ENCODE measurements at regions not wholly inside any gene's neighbourhood (a gene's known extent, or its start where the extent isn't known, plus 50 kb on each side); places are given as distances from the start of the nearest gene placed in this dataset.

GRCh38 chr15:72944565-72944964 is 107.7 kb upstream of the NEO1 start:
- H3K9me3 Mint-ChIP-seq: no peaks in the 10 kb centered on the region
- H3K36me3 Mint-ChIP-seq: peaks cover 3% of the 10 kb centered on the region
- H3K4me1 Mint-ChIP-seq: no peaks in the 10 kb centered on the region
- H3K27me3 Mint-ChIP-seq: peaks cover 4% of the 10 kb centered on the region
- no peak overlapping the region for H3K4me3 Mint-ChIP-seq
- H3K27ac Mint-ChIP-seq: no peak overlapping the region

GRCh38 chr15:72940229-72940622 is 112.0 kb upstream of the NEO1 start:
- Mint-ChIP-seq H3K4me3 (no peak overlapping the region), H3K27me3 (peaks cover 5% of the 10 kb centered on the region), H3K9me3 (no peaks in the 10 kb centered on the region), H3K27ac (no peak overlapping the region), H3K4me1 (no peaks in the 10 kb centered on the region), H3K36me3 (no peaks in the 10 kb centered on the region)

DNA sequence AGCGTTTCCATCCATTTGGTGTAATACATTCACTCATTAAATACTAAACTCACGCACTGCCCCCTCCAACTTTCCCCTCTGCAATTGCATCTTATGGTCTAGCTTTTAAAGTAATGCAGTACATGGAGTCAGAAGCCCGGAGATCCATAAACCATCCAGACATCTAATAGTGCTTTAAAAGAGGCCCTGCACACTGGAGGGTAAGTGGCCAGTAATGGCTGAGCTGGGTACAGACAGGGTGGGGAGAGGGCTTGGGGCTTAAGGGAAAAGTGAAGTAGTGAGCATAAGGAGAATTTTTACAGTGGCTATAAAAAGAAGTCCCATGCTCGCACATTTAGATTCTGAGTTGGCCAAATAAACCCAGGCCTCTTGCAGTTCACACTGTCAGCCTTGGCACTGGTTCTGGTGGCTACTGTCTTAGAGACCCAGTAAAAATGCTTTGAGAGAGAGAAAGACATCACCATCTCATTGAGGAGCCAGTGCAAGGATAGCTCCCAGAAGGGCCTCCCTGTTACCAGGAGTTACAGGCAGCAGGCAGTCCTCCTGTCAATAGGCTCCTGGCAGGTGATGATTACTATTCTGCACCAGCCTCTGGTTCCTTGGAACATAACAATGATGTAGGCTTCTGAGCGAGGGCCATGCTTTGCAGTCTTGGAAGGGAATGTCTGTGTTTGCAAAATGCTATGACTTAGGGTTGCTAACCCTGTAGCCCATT is 112.6 kb upstream of the NEO1 start:
- H3K4me1 Mint-ChIP-seq: no peaks in the 10 kb centered on the region
- H3K27ac Mint-ChIP-seq: no peak overlapping the region
- H3K36me3 Mint-ChIP-seq: no peaks in the 10 kb centered on the region
- H3K4me3 Mint-ChIP-seq: no peak overlapping the region
- peaks cover 8% of the 10 kb centered on the region for H3K27me3 Mint-ChIP-seq
- no peaks in the 10 kb centered on the region for H3K9me3 Mint-ChIP-seq

GRCh38 chr15:72936691-72937679 is 115.3 kb upstream of the NEO1 start:
- Mint-ChIP-seq H3K36me3 (no peaks in the 10 kb centered on the region), H3K27me3 (peaks cover 13% of the 10 kb centered on the region), H3K4me1 (no peaks in the 10 kb centered on the region), H3K27ac (no peak overlapping the region), H3K9me3 (no peaks in the 10 kb centered on the region), H3K4me3 (no peak overlapping the region)

DNA sequence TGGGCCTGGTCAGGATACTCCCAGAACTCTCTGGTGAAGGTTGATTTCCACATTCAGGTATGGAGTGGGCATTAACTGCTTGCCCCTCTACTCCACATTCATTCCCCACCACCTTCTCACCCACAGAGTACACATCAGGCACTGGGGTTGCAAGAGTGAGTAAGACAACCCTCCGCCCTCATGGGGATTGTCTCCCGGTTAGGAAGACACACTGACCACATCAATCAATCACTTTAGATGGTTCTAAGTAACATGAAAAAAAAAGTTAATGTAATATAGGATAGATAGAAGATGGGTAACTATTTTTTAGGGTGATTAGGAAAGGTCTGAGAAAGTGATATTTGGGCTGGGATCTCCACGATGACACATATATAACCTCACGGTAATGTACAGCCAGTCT is 116.0 kb upstream of the NEO1 start:
- no peak overlapping the region for H3K4me3 Mint-ChIP-seq
- H3K9me3 Mint-ChIP-seq: no peaks in the 10 kb centered on the region
- H3K27me3 Mint-ChIP-seq: peaks cover 20% of the 10 kb centered on the region
- H3K4me1 Mint-ChIP-seq: no peaks in the 10 kb centered on the region
- no peaks in the 10 kb centered on the region for H3K36me3 Mint-ChIP-seq
- H3K27ac Mint-ChIP-seq: no peak overlapping the region

DNA sequence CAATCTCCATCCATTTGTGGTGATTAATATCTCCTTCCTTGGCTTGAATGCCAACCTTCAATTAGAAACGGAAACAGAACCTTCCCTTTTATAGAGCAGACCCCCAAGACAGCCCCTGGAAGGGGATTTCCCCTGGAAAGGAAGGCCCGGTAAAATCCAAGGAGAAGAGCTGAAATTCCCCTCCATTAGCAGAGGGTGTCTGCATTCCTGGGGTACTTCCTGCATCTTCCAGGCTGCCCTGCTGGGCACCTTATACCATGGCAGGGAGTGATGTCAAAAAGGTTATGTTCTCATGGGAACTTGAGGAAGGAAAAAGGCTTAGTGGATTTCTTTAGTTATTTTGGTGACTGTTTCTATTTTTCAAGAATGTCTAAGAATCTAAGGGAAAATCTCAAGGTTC is 116.7 kb upstream of the NEO1 start:
- H3K9me3 Mint-ChIP-seq: no peaks in the 10 kb centered on the region
- no peaks in the 10 kb centered on the region for H3K4me1 Mint-ChIP-seq
- no peak overlapping the region for H3K27ac Mint-ChIP-seq
- H3K4me3 Mint-ChIP-seq: no peak overlapping the region
- peaks cover 22% of the 10 kb centered on the region for H3K27me3 Mint-ChIP-seq
- no peaks in the 10 kb centered on the region for H3K36me3 Mint-ChIP-seq

DNA sequence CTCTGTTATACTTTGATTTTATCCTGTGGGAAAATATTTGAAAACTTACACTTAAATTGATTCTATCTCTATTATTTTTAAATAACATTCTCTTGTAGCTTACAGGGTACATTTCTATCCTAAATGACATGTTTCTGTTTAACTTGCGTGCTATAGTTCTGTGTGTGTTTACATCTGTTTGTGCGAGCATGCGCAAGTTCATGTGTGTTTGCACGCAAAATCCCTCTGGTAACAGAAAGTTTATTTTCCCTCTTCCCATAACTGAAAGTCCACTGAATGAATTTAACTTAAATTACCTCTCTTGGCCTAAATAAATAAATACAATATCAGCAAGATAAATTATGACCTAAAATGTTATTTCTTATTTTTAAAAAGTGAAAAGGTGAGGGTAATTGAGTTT is 117.3 kb upstream of the NEO1 start:
- H3K27ac Mint-ChIP-seq: no peak overlapping the region
- H3K36me3 Mint-ChIP-seq: no peaks in the 10 kb centered on the region
- no peaks in the 10 kb centered on the region for H3K4me1 Mint-ChIP-seq
- H3K9me3 Mint-ChIP-seq: no peaks in the 10 kb centered on the region
- no peak overlapping the region for H3K4me3 Mint-ChIP-seq
- H3K27me3 Mint-ChIP-seq: peaks cover 28% of the 10 kb centered on the region

GRCh38 chr15:72933976-72934375 is 118.3 kb upstream of the NEO1 start:
- Mint-ChIP-seq H3K36me3 (no peaks in the 10 kb centered on the region), H3K4me1 (no peaks in the 10 kb centered on the region), H3K4me3 (no peak overlapping the region), H3K27ac (no peak overlapping the region), H3K27me3 (peaks cover 35% of the 10 kb centered on the region), H3K9me3 (no peaks in the 10 kb centered on the region)

DNA sequence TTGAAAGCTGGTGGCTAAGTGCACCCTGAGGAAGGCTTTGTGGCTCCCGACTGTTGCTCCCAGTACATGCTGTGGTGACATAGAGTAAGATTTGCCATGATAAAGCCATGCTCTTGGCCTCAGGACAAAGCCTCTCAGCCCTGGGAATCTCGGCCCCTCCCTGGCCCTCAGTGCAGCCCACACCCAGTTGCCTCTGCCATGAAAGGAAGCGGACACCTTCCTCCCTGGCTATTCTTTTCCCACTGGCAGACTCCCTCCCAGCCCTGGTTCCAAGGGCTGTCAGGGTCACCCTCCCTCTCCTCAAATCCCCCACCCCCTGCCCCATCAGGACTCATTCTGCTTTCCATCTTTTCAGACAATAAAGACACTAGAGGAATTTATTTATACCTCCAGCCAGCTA is 119.8 kb upstream of the NEO1 start:
- Mint-ChIP-seq H3K4me1 (no peaks in the 10 kb centered on the region), H3K27me3 (peaks cover 41% of the 10 kb centered on the region), H3K27ac (no peak overlapping the region), H3K9me3 (no peaks in the 10 kb centered on the region), H3K4me3 (no peak overlapping the region), H3K36me3 (no peaks in the 10 kb centered on the region)

DNA sequence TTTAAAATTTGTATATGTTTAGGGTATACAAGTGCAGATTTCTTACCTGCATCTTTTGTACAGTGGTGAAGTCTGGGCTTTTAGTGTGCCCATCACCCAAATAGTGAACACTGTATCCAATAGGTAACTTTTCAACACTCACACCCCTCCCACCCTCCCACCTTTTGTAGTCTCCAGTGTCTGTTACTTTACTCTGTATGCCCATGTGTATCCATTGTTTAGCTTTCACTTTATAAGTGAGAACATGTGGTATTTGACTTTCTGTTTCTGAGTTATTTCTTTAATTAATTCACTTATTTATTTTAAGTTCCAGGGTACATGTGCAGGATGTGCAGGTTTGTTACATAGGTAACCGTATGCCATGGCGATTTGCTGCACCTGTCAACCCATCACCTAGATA is 124.8 kb upstream of the NEO1 start:
- no peak overlapping the region for H3K4me3 Mint-ChIP-seq
- H3K9me3 Mint-ChIP-seq: no peaks in the 10 kb centered on the region
- H3K27me3 Mint-ChIP-seq: peaks cover 29% of the 10 kb centered on the region
- no peaks in the 10 kb centered on the region for H3K4me1 Mint-ChIP-seq
- H3K36me3 Mint-ChIP-seq: no peaks in the 10 kb centered on the region
- H3K27ac Mint-ChIP-seq: no peak overlapping the region

GRCh38 chr15:72925661-72926060 is 126.6 kb upstream of the NEO1 start:
- Mint-ChIP-seq H3K9me3 (no peaks in the 10 kb centered on the region), H3K27ac (no peak overlapping the region), H3K4me3 (no peak overlapping the region), H3K27me3 (peaks cover 21% of the 10 kb centered on the region), H3K36me3 (no peaks in the 10 kb centered on the region), H3K4me1 (no peaks in the 10 kb centered on the region)

GRCh38 chr15:72923289-72923688 is 129.0 kb upstream of the NEO1 start:
- no peak overlapping the region for H3K27ac Mint-ChIP-seq
- H3K4me1 Mint-ChIP-seq: no peaks in the 10 kb centered on the region

GRCh38 chr15:72920551-72920950 is 131.7 kb upstream of the NEO1 start:
- Mint-ChIP-seq H3K4me3 (no peak overlapping the region), H3K36me3 (no peaks in the 10 kb centered on the region), H3K27me3 (no peaks in the 10 kb centered on the region), H3K9me3 (no peaks in the 10 kb centered on the region), H3K27ac (no peak overlapping the region), H3K4me1 (no peaks in the 10 kb centered on the region)

More at GRCh38 chr15:72923289-72923688, 129.0 kb upstream of the NEO1 start:
- peaks cover 2% of the 10 kb centered on the region for H3K27me3 Mint-ChIP-seq
- H3K9me3 Mint-ChIP-seq: no peaks in the 10 kb centered on the region
- H3K36me3 Mint-ChIP-seq: no peaks in the 10 kb centered on the region
- H3K4me3 Mint-ChIP-seq: no peak overlapping the region

DNA sequence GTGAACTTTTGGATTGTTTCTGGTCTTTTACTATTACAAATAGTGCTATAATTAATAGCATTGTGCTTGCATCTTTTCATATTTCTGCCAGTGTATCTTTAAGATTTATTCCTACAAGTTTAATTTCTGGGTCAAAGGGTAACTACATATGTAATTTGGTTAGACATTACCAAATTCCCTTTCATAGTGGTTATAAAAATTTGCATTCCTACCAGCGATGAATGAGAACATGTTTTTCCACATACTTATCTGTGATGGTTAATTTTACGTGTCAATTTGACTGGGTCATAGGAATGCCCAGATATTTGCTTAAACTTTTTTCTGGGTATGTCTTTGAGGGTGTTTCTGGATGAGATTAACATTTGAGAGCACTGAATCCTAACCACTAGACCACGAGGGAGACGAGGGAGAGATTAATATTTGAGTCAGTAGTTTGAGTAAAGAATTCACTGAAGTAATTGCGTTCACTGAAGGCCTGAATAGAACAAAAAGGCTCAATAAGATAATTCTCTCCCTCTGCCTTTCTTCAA is 132.3 kb upstream of the NEO1 start:
- Mint-ChIP-seq H3K36me3 (no peaks in the 10 kb centered on the region), H3K9me3 (no peaks in the 10 kb centered on the region), H3K27ac (no peak overlapping the region), H3K4me3 (no peak overlapping the region), H3K4me1 (no peaks in the 10 kb centered on the region), H3K27me3 (no peaks in the 10 kb centered on the region)

DNA sequence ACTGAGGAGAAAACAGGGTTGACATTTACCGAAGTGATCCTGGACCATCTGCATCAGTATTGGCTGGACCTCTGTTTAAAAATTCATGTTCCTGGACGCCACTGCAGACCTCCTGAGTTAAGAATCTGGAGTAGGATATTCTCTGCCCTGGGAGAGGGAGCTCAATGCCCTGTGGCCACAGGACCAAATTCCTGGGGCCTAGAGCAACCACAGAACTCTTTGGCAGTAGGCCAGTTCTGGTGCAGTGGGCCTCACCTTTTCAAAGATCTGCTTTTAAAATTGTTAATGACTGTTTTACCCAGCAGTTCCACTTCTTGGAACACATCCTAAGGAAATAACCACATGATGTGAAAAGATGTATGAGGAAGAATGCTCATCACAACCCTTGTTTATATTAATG is 133.3 kb upstream of the ADPGK start:
- H3K4me1 Mint-ChIP-seq: no peaks in the 10 kb centered on the region
- H3K4me3 Mint-ChIP-seq: no peak overlapping the region
- H3K27ac Mint-ChIP-seq: no peak overlapping the region
- H3K36me3 Mint-ChIP-seq: no peaks in the 10 kb centered on the region
- H3K9me3 Mint-ChIP-seq: no peaks in the 10 kb centered on the region
- H3K27me3 Mint-ChIP-seq: peaks cover 2% of the 10 kb centered on the region

GRCh38 chr15:72916378-72916777 is 132.8 kb upstream of the ADPGK start:
- H3K27ac Mint-ChIP-seq: no peak overlapping the region

More at GRCh38 chr15:72916378-72916777, 132.8 kb upstream of the ADPGK start:
- no peaks in the 10 kb centered on the region for H3K4me1 Mint-ChIP-seq
- H3K4me3 Mint-ChIP-seq: no peak overlapping the region
- H3K27me3 Mint-ChIP-seq: peaks cover 2% of the 10 kb centered on the region
- H3K9me3 Mint-ChIP-seq: no peaks in the 10 kb centered on the region
- H3K36me3 Mint-ChIP-seq: no peaks in the 10 kb centered on the region

All from activated naive CD4-positive, alpha-beta T cell treated with anti-CD3 and anti-CD28 coated beads, Interleukin-2, amount 50 U/mL, for 24 hours (primary cell).